OCI-LY3 (cell line): ENCODE measurements at regions not wholly inside any gene's neighbourhood (a gene's known extent, or its start where the extent isn't known, plus 50 kb on each side); places are given as distances from the start of the nearest gene placed in this dataset.

Experiments used
- EZH2phosphoT487 ChIP-seq: fragments of 200-600 bp; shearing (Covaris generic); IDR thresholded peaks from 2 replicates; pipeline ENCODE4 v1.6.1; 2018; ENCODE audit warnings: antibody characterized with exemption, mixed run types, low read depth
- TF ChIP-seq, protein P1 (sequence below): fragments of 200-600, 300-600 bp; sonication (generic); IDR thresholded peaks from 2 replicates; pipeline ENCODE4 v1.5.1; 2014; ENCODE audit warnings: antibody characterized with exemption, low read length, low read depth

DNA sequence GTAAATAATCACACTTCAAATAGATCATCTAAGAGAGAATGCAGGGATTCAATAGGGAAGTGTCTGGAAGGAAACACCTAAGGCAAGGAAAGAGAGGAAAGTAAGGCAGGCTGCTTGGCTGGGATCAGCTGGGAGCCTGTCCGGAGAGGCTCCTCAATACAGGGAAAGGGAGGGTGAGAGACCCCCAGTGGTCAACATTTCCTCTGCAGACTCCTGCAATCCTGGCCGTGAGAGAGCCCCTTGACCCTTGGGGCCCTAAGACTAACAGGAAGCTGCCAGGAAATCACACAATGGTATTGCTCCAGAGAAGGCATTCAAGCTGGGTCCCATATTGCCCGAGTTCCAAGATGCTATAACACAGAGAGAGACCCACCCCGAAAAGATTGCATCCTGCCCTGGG is 549.4 kb downstream of the NYAP2 start:
- TF ChIP-seq, protein P1, sequence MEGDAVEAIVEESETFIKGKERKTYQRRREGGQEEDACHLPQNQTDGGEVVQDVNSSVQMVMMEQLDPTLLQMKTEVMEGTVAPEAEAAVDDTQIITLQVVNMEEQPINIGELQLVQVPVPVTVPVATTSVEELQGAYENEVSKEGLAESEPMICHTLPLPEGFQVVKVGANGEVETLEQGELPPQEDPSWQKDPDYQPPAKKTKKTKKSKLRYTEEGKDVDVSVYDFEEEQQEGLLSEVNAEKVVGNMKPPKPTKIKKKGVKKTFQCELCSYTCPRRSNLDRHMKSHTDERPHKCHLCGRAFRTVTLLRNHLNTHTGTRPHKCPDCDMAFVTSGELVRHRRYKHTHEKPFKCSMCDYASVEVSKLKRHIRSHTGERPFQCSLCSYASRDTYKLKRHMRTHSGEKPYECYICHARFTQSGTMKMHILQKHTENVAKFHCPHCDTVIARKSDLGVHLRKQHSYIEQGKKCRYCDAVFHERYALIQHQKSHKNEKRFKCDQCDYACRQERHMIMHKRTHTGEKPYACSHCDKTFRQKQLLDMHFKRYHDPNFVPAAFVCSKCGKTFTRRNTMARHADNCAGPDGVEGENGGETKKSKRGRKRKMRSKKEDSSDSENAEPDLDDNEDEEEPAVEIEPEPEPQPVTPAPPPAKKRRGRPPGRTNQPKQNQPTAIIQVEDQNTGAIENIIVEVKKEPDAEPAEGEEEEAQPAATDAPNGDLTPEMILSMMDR = no peak
- no peak for TF ChIP-seq EZH2phosphoT487
